Thoracic aorta (tissue), 2 donors: ENCODE measurements at regions not wholly inside any gene's neighbourhood (a gene's known extent, or its start where the extent isn't known, plus 50 kb on each side); places are given as distances from the start of the nearest gene placed in this dataset.

Source experiments
- ATAC-seq: fragments of 150-250 bp; one replicate; pipeline ENCODE4 v1.8.0; 2017; ENCODE audit warnings: low read depth; ENCODE audit not compliant: insufficient number of reproducible peaks, low FRiP score
- DNase-seq: peaks from one replicate; pipeline ENCODE4 v3.0.0-alpha.2; 2020; ENCODE audit warnings: low spot score
- H3K27ac ChIP-seq, 2 donors: fragments of 200-600 bp; sonication (generic); 1 replicate in 1 of 2; 2 replicates in 1 of 2; pipeline ENCODE4 v1.5.1; 2016; ENCODE audit warnings: mild to moderate bottlenecking in 2 of 2, moderate library complexity in 2 of 2
- H3K27me3 ChIP-seq: fragments of 200-600 bp; sonication (generic); replicated peaks from 2 replicates; pipeline ENCODE4 v1.6.0; 2016; ENCODE audit warnings: mild to moderate bottlenecking; ENCODE audit not compliant: insufficient read depth
- H3K36me3 ChIP-seq: fragments of 200-600 bp; sonication (generic); one replicate; pipeline ENCODE4 v1.5.1; 2016
- H3K4me1 ChIP-seq, 2 donors: fragments of 200-600 bp; sonication (generic); 1 replicate in 1 of 2; 2 replicates in 1 of 2; pipeline versions ENCODE4 v1.5.1 to v1.6.0; 2016; ENCODE audit warnings: low read depth in 2 of 2, mild to moderate bottlenecking in 1 of 2; ENCODE audit not compliant: control insufficient read depth in 1 of 2
- H3K4me3 ChIP-seq: fragments of 200-600 bp; sonication (generic); 2 replicates; pipeline ENCODE4 v1.5.1; 2016; ENCODE audit warnings: mild to moderate bottlenecking
- H3K9me3 ChIP-seq: fragments of 200-600 bp; sonication (generic); 2 replicates; pipeline ENCODE4 v1.5.1; 2016
- TF ChIP-seq, protein P1 (sequence below): fragments of 200-600 bp; sonication (generic); IDR thresholded peaks from one replicate; pipeline ENCODE4 v1.5.1; 2019; ENCODE audit warnings: antibody characterized with exemption

DNA sequence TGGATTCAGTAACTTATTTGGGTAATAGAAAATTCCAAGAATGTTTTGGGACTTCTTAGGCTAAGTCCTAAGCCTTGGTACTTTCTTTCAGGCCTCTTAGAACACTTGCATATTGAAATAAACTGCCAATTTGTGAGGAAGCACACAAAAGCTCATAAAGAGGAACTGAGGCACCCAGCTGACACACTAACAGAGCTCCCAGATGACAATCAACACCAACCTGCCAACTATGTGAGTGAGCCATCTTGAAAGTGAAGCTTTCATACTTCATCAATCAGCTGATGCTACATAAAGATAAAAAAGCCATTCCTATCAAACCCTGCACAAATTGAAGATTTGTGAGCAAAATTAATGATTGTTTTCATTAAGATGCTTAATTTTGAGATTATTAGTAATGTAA, 832.5 kb upstream of the EPHA7 start:
- no peaks in the 10 kb centered on the region for H3K4me1 ChIP-seq
- no peaks in the 10 kb centered on the region for H3K9me3 ChIP-seq
- no peaks in the 10 kb centered on the region for H3K36me3 ChIP-seq
- no peak overlapping the region for H3K27ac ChIP-seq
- TF ChIP-seq, protein P1, sequence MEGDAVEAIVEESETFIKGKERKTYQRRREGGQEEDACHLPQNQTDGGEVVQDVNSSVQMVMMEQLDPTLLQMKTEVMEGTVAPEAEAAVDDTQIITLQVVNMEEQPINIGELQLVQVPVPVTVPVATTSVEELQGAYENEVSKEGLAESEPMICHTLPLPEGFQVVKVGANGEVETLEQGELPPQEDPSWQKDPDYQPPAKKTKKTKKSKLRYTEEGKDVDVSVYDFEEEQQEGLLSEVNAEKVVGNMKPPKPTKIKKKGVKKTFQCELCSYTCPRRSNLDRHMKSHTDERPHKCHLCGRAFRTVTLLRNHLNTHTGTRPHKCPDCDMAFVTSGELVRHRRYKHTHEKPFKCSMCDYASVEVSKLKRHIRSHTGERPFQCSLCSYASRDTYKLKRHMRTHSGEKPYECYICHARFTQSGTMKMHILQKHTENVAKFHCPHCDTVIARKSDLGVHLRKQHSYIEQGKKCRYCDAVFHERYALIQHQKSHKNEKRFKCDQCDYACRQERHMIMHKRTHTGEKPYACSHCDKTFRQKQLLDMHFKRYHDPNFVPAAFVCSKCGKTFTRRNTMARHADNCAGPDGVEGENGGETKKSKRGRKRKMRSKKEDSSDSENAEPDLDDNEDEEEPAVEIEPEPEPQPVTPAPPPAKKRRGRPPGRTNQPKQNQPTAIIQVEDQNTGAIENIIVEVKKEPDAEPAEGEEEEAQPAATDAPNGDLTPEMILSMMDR: no peak
- DNase-seq (no peak), ATAC-seq (no peak)
- no peaks in the 10 kb centered on the region for H3K27me3 ChIP-seq
- H3K4me3 ChIP-seq: no peak overlapping the region

DNA sequence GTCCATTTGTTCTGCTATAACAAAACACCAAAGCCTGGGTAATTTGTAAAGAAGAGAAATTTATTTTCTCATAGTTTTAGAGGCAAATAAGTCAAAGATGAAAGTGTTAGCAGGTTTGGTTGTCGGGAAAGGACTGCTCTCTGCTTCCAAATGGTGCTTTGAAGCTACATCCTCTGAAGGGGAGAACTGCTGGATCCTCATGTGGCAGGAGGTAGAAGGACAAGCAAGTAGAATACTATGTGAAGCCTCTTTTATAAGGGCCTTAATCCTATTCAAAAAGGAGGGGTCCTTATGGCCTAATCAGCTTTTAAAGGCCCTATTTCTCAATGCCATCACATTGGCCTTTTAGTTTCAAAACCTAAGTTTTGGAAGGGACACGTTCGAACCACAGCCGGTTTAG, 826.0 kb upstream of the EPHA7 start:
- TF ChIP-seq, protein P1: no peak
- Histone ChIP-seq H3K27ac (no peak overlapping the region), H3K27me3 (no peaks in the 10 kb centered on the region), H3K9me3 (no peaks in the 10 kb centered on the region), H3K4me1 (no peaks in the 10 kb centered on the region), H3K36me3 (no peaks in the 10 kb centered on the region), H3K4me3 (no peak overlapping the region)
- ATAC-seq (no peak), DNase-seq (no peak)

DNA sequence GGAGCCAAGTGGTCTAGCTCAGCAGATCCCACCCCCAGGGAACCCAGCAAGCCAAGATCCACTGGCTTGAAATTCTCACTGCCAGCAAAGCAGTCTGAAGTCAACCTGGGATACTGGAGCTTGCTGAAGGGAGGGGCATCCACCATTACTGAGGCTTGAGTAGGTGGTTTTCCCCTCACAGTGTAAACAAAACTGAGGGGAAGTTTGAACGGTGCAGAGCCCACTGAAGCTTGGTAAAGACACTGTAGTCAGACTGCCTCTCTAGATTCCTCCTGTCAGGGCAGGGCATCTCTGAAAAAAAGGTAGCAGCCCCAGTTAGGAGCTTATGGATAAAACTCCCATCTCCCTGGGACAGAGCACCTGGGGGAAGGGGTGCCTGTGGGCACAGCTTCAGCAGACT, 819.5 kb upstream of the EPHA7 start:
- Histone ChIP-seq H3K4me1 (no peaks in the 10 kb centered on the region), H3K4me3 (no peak overlapping the region), H3K27me3 (no peaks in the 10 kb centered on the region), H3K36me3 (no peaks in the 10 kb centered on the region), H3K9me3 (no peaks in the 10 kb centered on the region), H3K27ac (no peak overlapping the region)
- ATAC-seq (no peak), DNase-seq (no peak)
- TF ChIP-seq, protein P1: no peak

DNA sequence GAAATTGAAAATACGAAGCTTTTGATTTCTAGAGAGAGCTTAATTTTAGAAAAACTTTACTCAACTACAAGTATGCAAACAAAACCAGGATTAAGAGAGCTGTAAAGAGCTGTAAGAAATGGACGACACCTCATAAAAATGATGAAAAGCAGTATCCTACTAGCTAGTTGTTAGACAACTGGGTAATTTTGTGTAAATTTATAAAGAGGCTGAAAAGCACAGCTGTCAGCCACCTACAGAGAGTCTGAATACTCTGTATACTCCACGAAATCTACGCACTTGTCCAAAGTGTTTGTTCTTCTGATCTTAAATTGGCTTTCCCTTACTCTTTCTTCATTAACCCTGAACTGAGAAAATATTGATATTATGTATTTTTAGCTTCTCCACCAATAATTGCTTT, 808.4 kb upstream of the EPHA7 start:
- Histone ChIP-seq H3K36me3 (no peaks in the 10 kb centered on the region), H3K27me3 (no peaks in the 10 kb centered on the region), H3K4me3 (no peak overlapping the region), H3K9me3 (no peaks in the 10 kb centered on the region), H3K4me1 (no peaks in the 10 kb centered on the region), H3K27ac (no peak overlapping the region)
- ATAC-seq (no peak), DNase-seq (no peak)
- TF ChIP-seq, protein P1: no peak

DNA sequence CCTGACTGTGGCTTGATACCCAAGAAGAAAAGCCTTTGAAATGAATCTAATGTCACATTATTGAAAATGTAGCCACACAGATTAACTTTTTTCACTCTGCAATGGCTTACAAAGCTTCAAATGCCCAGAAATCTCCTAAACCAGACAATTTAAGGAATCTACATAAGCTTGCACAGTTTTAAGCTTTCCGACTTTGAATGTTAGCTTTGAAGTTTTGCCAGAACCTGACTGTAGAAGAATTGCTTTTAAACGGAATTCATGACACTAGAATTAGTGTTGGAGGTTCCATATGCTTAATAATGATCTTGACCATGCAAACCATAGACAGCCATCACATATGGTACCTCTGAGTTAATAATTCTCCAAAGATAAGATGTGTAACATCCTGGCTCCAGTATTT, 798.5 kb upstream of the EPHA7 start:
- Histone ChIP-seq H3K4me3 (no peak overlapping the region), H3K27ac (no peak overlapping the region), H3K9me3 (no peaks in the 10 kb centered on the region), H3K36me3 (no peaks in the 10 kb centered on the region), H3K27me3 (no peaks in the 10 kb centered on the region), H3K4me1 (no peaks in the 10 kb centered on the region)
- no peak for ATAC-seq
- no peak for DNase-seq
- TF ChIP-seq, protein P1: no peak
